ENCODE measurements at regions not wholly inside any gene's neighbourhood (a gene's known extent, or its start where the extent isn't known, plus 50 kb on each side); places are given as distances from the start of the nearest gene placed in this dataset.

- no peaks in the 10 kb centered on the region for H3K9me3 Mint-ChIP-seq
- H3K4me3 Mint-ChIP-seq = no peak overlapping the region
- peaks cover 10% of the 10 kb centered on the region for H3K27me3 Mint-ChIP-seq (ENCODE audit: low read depth)
- peaks cover 14% of the 10 kb centered on the region for H3K4me1 Mint-ChIP-seq
- no peak for TF ChIP-seq CTCF (IDR thresholded peaks at IDR 0.05; ENCODE audit: unreplicated experiment in 3 of 3)
- no peak overlapping the region for H3K27ac Mint-ChIP-seq
- no peaks in the 10 kb centered on the region for H3K36me3 Mint-ChIP-seq (ENCODE audit: low read depth)
Measured at GRCh38 chr4:139611391-139611790, 54.2 kb upstream of the MGST2 start.

DNA sequence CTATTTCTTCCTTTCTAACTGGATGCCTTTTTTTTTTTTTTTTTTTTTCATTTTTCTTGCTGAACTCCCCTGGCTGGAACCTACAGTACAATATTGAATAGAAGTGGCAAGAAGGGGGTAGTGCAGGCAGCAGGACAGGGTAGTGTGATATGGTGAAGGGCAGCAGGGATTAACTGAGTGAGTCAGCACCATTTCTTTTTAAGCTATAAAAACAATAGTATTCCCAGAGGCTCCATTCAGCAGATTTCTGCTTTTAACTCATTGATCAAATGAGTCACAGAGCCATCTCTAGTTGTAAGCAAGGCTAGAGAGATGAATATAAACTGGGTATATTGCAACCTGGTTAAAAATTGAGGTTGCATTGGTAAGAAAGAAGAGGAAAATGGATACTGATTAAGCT lies 53.6 kb upstream of the SETD7 start:
- TF ChIP-seq CTCF (IDR thresholded peaks at IDR 0.05; ENCODE audit: unreplicated experiment in 3 of 3) = no peak
- Mint-ChIP-seq H3K4me1 (peaks cover 27% of the 10 kb centered on the region), H3K27me3 (ENCODE audit: low read depth) (peaks cover 14% of the 10 kb centered on the region), H3K9me3 (no peaks in the 10 kb centered on the region), H3K27ac (no peak overlapping the region), H3K36me3 (ENCODE audit: low read depth) (no peaks in the 10 kb centered on the region), H3K4me3 (no peak overlapping the region)

DNA sequence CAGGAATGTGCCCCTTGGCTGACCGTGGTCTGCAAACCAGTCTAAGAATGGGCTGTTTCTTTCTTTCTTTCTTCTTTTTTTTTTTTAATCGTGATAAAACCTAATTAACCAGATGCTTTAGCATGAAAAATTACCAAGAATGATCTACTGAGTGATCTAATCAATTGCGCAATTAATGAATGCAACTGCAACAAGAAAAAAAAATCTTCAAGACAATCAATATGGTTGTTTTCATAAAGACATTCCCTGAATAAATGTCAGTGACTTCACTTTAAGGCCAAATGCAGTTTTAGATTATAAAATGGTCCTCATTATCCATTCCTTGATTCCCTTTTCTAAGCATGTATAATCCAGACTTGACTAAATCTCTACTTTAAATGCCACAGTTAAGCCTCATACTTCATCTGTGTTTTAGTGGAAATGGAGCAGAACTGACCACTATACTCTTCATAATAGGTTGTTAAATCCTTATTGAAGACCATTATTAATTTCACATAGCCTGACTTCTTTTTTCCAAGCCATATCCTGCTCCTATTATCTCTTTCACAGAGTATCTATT lies 51.6 kb upstream of the SETD7 start:
- H3K4me1 Mint-ChIP-seq = peaks cover 27% of the 10 kb centered on the region
- H3K36me3 Mint-ChIP-seq (ENCODE audit: low read depth) = no peaks in the 10 kb centered on the region
- no peak for TF ChIP-seq CTCF (IDR thresholded peaks at IDR 0.05; ENCODE audit: unreplicated experiment in 3 of 3)
- H3K27me3 Mint-ChIP-seq (ENCODE audit: low read depth) = peaks cover 14% of the 10 kb centered on the region
- no peaks in the 10 kb centered on the region for H3K9me3 Mint-ChIP-seq
- no peak overlapping the region for H3K27ac Mint-ChIP-seq
- H3K4me3 Mint-ChIP-seq = no peak overlapping the region

GRCh38 chr4:139606579-139607501 lies 50.8 kb upstream of the SETD7 start:
- H3K36me3 Mint-ChIP-seq (ENCODE audit: low read depth) = no peaks in the 10 kb centered on the region
- H3K4me3 Mint-ChIP-seq = peak overlapping the region in 2 of 3 experiments; percentile 4 to 52
- H3K27me3 Mint-ChIP-seq (ENCODE audit: low read depth) = peaks cover 14% of the 10 kb centered on the region
- H3K9me3 Mint-ChIP-seq = no peaks in the 10 kb centered on the region
- H3K4me1 Mint-ChIP-seq = peaks cover 27% of the 10 kb centered on the region
- TF ChIP-seq CTCF (IDR thresholded peaks at IDR 0.05; ENCODE audit: unreplicated experiment in 3 of 3) = no peak
- H3K27ac Mint-ChIP-seq = peak overlapping the region in 1 of 3 experiments; percentile 16

GRCh38 chr4:139606103-139606502 lies 50.1 kb upstream of the SETD7 start:
- Mint-ChIP-seq H3K27ac (peak overlapping the region in 1 of 3 experiments; percentile 16), H3K4me3 (peak overlapping the region in 1 of 3 experiments; percentile 52), H3K36me3 (ENCODE audit: low read depth) (no peaks in the 10 kb centered on the region), H3K4me1 (peaks cover 27% of the 10 kb centered on the region), H3K9me3 (no peaks in the 10 kb centered on the region), H3K27me3 (ENCODE audit: low read depth) (peaks cover 10% of the 10 kb centered on the region)
- no peak for TF ChIP-seq CTCF (IDR thresholded peaks at IDR 0.05; ENCODE audit: unreplicated experiment in 3 of 3)

Data from nephron (organoid).